Epithelial cell of esophagus (primary cell): ENCODE measurements at regions not wholly inside any gene's neighbourhood (a gene's known extent, or its start where the extent isn't known, plus 50 kb on each side); places are given as distances from the start of the nearest gene placed in this dataset.
A peak's percentile ranks its signal among the peaks of the same experiment; 100 is the strongest.
"Not testable (repeated sequence)": the region's sequence is repeated elsewhere in the genome, so short reads cannot be mapped to it uniquely, and the experiment has no call there.

Experiments used
- DNase-seq: peaks from one replicate; pipeline ENCODE4 v3.0.0; 2010; ENCODE audit warnings: low read depth
- H3K4me3 ChIP-seq: 2 replicates; pipeline ENCODE4 v1.5.1; 2011; ENCODE audit warnings: mild to moderate bottlenecking, low read length, control low read depth
- CTCF ChIP-seq: IDR thresholded peaks from 2 replicates; pipeline ENCODE4 v1.5.1; 2011; ENCODE audit warnings: low read depth, mild to moderate bottlenecking, low read length, control low read depth, inconsistent platforms; ENCODE audit not compliant: insufficient read depth; ENCODE audit errors: missing control alignments

GRCh38 chr16:79943736-79944135 is 343.2 kb upstream of the MAF start:
- TF ChIP-seq CTCF: no peak

GRCh38 chr16:79938575-79938974 is 338.0 kb upstream of the MAF start:
- H3K4me3 ChIP-seq: no peak overlapping the region
- TF ChIP-seq CTCF: no peak
- DNase-seq: no peak

More at GRCh38 chr16:79943736-79944135, 343.2 kb upstream of the MAF start:
- H3K4me3 ChIP-seq: no peak overlapping the region
- peak; percentile 39 for DNase-seq

GRCh38 chr16:79937671-79938070 is 337.1 kb upstream of the MAF start:
- not testable (repeated sequence) for H3K4me3 ChIP-seq

GRCh38 chr16:79933603-79934002 is 333.1 kb upstream of the MAF start:
- TF ChIP-seq CTCF: no peak
- no peak overlapping the region for H3K4me3 ChIP-seq
- no peak for DNase-seq

More at GRCh38 chr16:79937671-79938070, 337.1 kb upstream of the MAF start:
- DNase-seq: not testable (repeated sequence)

- DNase-seq: peak; percentile 42
- TF ChIP-seq CTCF: no peak
- H3K4me3 ChIP-seq: no peak overlapping the region
Observed at GRCh38 chr16:79932572-79932971, 332.0 kb upstream of the MAF start.

- no peak overlapping the region for H3K4me3 ChIP-seq
- no peak for DNase-seq
- TF ChIP-seq CTCF: no peak
Observed at GRCh38 chr16:79931721-79932120, 331.2 kb upstream of the MAF start.

- TF ChIP-seq CTCF: no peak
- no peak for DNase-seq
- no peak overlapping the region for H3K4me3 ChIP-seq
Observed at GRCh38 chr16:79929260-79929965, 328.9 kb upstream of the MAF start.
